ENCODE measurements at regions not wholly inside any gene's neighbourhood (a gene's known extent, or its start where the extent isn't known, plus 50 kb on each side); places are given as distances from the start of the nearest gene placed in this dataset.
"Not testable (repeated sequence)": the region's sequence is repeated elsewhere in the genome, so short reads cannot be mapped to it uniquely, and the experiment has no call there.

- DNase-seq = no peak
Measured at GRCh38 chr1:65063025-65063424, 85.0 kb upstream of the AK4 start.

GRCh38 chr1:65064981-65065380 is 83.0 kb upstream of the AK4 start:
- DNase-seq = no peak

- DNase-seq = no peak
Measured at GRCh38 chr1:65065524-65066418, 82.2 kb upstream of the AK4 start.

- no peak for DNase-seq
Measured at GRCh38 chr1:65066419-65066765, 81.6 kb upstream of the AK4 start.

- DNase-seq = peak; percentile 52 to 55
Measured at GRCh38 chr1:65066766-65067490, 81.1 kb upstream of the AK4 start.

GRCh38 chr1:65067491-65068201 is 80.4 kb upstream of the AK4 start:
- peak; percentile 26 to 42 for DNase-seq

- DNase-seq = no peak
Measured at GRCh38 chr1:65068202-65069010, 79.6 kb upstream of the AK4 start.

- peak in 1 of 2 donors; percentile 43 for DNase-seq
Measured at GRCh38 chr1:65069011-65069565, 78.9 kb upstream of the AK4 start.

GRCh38 chr1:65072845-65073244 is 75.2 kb upstream of the AK4 start:
- DNase-seq = no peak

GRCh38 chr1:65075123-65075976 is 72.7 kb upstream of the AK4 start:
- DNase-seq = peak; percentile 37 to 40

GRCh38 chr1:65077369-65077768 is 70.6 kb upstream of the AK4 start:
- DNase-seq = no peak

- DNase-seq = no peak
Measured at GRCh38 chr1:65079941-65080340, 68.1 kb upstream of the AK4 start.

GRCh38 chr1:65082346-65083040 is 65.5 kb upstream of the AK4 start:
- DNase-seq = no peak

GRCh38 chr1:65083263-65083896 is 64.6 kb upstream of the AK4 start:
- no peak for DNase-seq

GRCh38 chr1:65084066-65084465 is 63.9 kb upstream of the AK4 start:
- DNase-seq = no peak

GRCh38 chr1:65087519-65087918 is 60.5 kb upstream of the AK4 start:
- not testable (repeated sequence) for DNase-seq

- DNase-seq = no peak
Measured at GRCh38 chr1:65090406-65090805, 57.6 kb upstream of the AK4 start.

- no peak for DNase-seq
Measured at GRCh38 chr1:65092691-65093090, 55.3 kb upstream of the AK4 start.

GRCh38 chr1:65097076-65097475 is 50.9 kb upstream of the AK4 start:
- no peak for DNase-seq

All from stimulated activated CD4-positive, alpha-beta T cell treated with anti-CD3 and anti-CD28 coated beads, Interleukin-2, amount 100 ng/mL, for 48 hours (primary cell).